H9 (cell line): ENCODE measurements at regions not wholly inside any gene's neighbourhood (a gene's known extent, or its start where the extent isn't known, plus 50 kb on each side); places are given as distances from the start of the nearest gene placed in this dataset.

Experiments used
- DNase-seq: peaks from one replicate; pipeline ENCODE4 v3.0.0-alpha.2; 2017
- H2AFZ ChIP-seq: one replicate; pipeline ENCODE4 v1.6.1; 2013; ENCODE audit warnings: mild to moderate bottlenecking, low read length, control low read depth, moderate library complexity
- H2AK5ac ChIP-seq: 2 replicates; pipeline ENCODE4 v1.6.1; 2013; ENCODE audit warnings: low read length, control low read depth, mixed read lengths; ENCODE audit not compliant: insufficient read length
- H2BK120ac ChIP-seq: one replicate; pipeline ENCODE4 v1.6.1; 2013; ENCODE audit warnings: low read depth, mild to moderate bottlenecking, low read length, control low read depth, inconsistent platforms; ENCODE audit not compliant: poor library complexity, severe bottlenecking
- H2BK12ac ChIP-seq: 2 replicates; pipeline ENCODE4 v1.6.1; 2013; ENCODE audit warnings: low read length, control low read depth, mixed read lengths, low read depth; ENCODE audit not compliant: insufficient read length
- H2BK15ac ChIP-seq: 2 replicates; pipeline ENCODE4 v1.6.1; 2013; ENCODE audit warnings: low read depth, low read length, control low read depth
- H2BK20ac ChIP-seq: one replicate; pipeline ENCODE4 v1.6.1; 2013; ENCODE audit warnings: low read depth, mild to moderate bottlenecking, low read length, control low read depth, inconsistent platforms; ENCODE audit not compliant: poor library complexity, severe bottlenecking
- H2BK5ac ChIP-seq: 2 replicates; pipeline ENCODE4 v1.6.1; 2013; ENCODE audit warnings: low read length, control low read depth, mixed read lengths; ENCODE audit not compliant: insufficient read length
- H3K14ac ChIP-seq: 2 replicates; pipeline ENCODE4 v1.6.1; 2013; ENCODE audit warnings: low read length, control low read depth; ENCODE audit not compliant: insufficient read depth
- H3K18ac ChIP-seq: 2 replicates; pipeline ENCODE4 v1.6.1; 2013; ENCODE audit warnings: low read depth, mild to moderate bottlenecking, mixed read lengths, low read length, control low read depth; ENCODE audit not compliant: insufficient read length
- H3K23ac ChIP-seq: 2 replicates; pipeline ENCODE4 v1.6.1; 2013; ENCODE audit warnings: low read length, control low read depth, mixed read lengths, low read depth; ENCODE audit not compliant: insufficient read length
- H3K23me2 ChIP-seq: 2 replicates; pipeline ENCODE4 v1.6.1; 2013; ENCODE audit warnings: low read depth, mild to moderate bottlenecking, mixed read lengths, low read length, control low read depth; ENCODE audit not compliant: insufficient read length, poor library complexity, severe bottlenecking
- H3K27ac ChIP-seq: 2 replicates; pipeline ENCODE4 v1.5.1; 2013; ENCODE audit warnings: low read length, control low read depth, mixed read lengths, low read depth; ENCODE audit not compliant: insufficient read length
- H3K27me3 ChIP-seq: 2 replicates; pipeline ENCODE4 v1.6.1; 2013; ENCODE audit warnings: low read length, control low read depth, inconsistent platforms; ENCODE audit not compliant: insufficient read depth
- H3K4ac ChIP-seq: 2 replicates; pipeline ENCODE4 v1.6.1; 2013; ENCODE audit warnings: low read depth, mild to moderate bottlenecking, control low read depth, inconsistent platforms, low read length, moderate library complexity
- H3K4me1 ChIP-seq: 2 replicates; pipeline ENCODE4 v1.6.1; 2013; ENCODE audit warnings: low read length, control low read depth, inconsistent platforms; ENCODE audit not compliant: insufficient read depth
- H3K4me2 ChIP-seq: 2 replicates; pipeline ENCODE4 v1.6.1; 2013; ENCODE audit warnings: low read length, control low read depth, mixed read lengths; ENCODE audit not compliant: insufficient read length, insufficient read depth
- H3K56ac ChIP-seq: 2 replicates; pipeline ENCODE4 v1.6.1; 2013; ENCODE audit warnings: low read depth, mild to moderate bottlenecking, mixed read lengths, low read length, control low read depth; ENCODE audit not compliant: insufficient read length
- H3K79me1 ChIP-seq: 2 replicates; pipeline ENCODE4 v1.6.1; 2013; ENCODE audit warnings: low read depth, mild to moderate bottlenecking, moderate library complexity, low read length, control low read depth, inconsistent platforms; ENCODE audit not compliant: insufficient read depth, poor library complexity, severe bottlenecking
- H3K79me2 ChIP-seq: 2 replicates; pipeline ENCODE4 v1.6.1; 2013; ENCODE audit warnings: low read length, control low read depth, inconsistent platforms; ENCODE audit not compliant: insufficient read depth
- H3K9ac ChIP-seq: 2 replicates; pipeline ENCODE4 v1.6.1; 2013; ENCODE audit warnings: low read length, control low read depth, mixed read lengths; ENCODE audit not compliant: insufficient read length; ENCODE audit errors: extremely low read depth
- H3K9me3 ChIP-seq: one replicate; pipeline ENCODE4 v1.6.1; 2013; ENCODE audit warnings: low read depth, low read length, inconsistent platforms; ENCODE audit not compliant: control insufficient read depth
- H3T11ph ChIP-seq: one replicate; pipeline ENCODE4 v1.6.1; 2013; ENCODE audit warnings: mild to moderate bottlenecking, low read length, control low read depth, inconsistent platforms
- H4K20me1 ChIP-seq: one replicate; pipeline ENCODE4 v1.6.1; 2013; ENCODE audit not compliant: control insufficient read depth, insufficient read length, insufficient read depth
- H4K5ac ChIP-seq: 2 replicates; pipeline ENCODE4 v1.6.1; 2013; ENCODE audit warnings: low read depth, mild to moderate bottlenecking, mixed read lengths, low read length, control low read depth; ENCODE audit not compliant: insufficient read length
- H4K8ac ChIP-seq: replicated peaks from 2 replicates; pipeline ENCODE4 v1.6.1; 2013; ENCODE audit warnings: low read length, control low read depth, mixed read lengths, low read depth; ENCODE audit not compliant: insufficient read length
- H4K91ac ChIP-seq: 2 replicates; pipeline ENCODE4 v1.6.1; 2013; ENCODE audit warnings: low read depth, mild to moderate bottlenecking, moderate library complexity, mixed read lengths, low read length, control low read depth; ENCODE audit not compliant: insufficient read length
- H3K27ac Mint-ChIP-seq, 3 experiments: 2 replicates in 2 of 3; 3 replicates in 1 of 3; pipeline ENCODE4 v1.8.0; 2020 to 2021; ENCODE audit warnings: mixed read lengths in 3 of 3, mild to moderate bottlenecking in 1 of 3, moderate library complexity in 1 of 3
- H3K27me3 Mint-ChIP-seq: 2 replicates; pipeline ENCODE4 v1.8.0; 2021; ENCODE audit warnings: low read depth, mild to moderate bottlenecking, moderate library complexity, mixed read lengths
- H3K36me3 Mint-ChIP-seq, 3 experiments: 2 replicates in 2 of 3; 3 replicates in 1 of 3; pipeline ENCODE4 v1.8.0; 2020 to 2021; ENCODE audit warnings: low read depth in 3 of 3, mixed read lengths in 3 of 3; ENCODE audit not compliant: insufficient read depth in 1 of 3
- H3K4me1 Mint-ChIP-seq, 2 experiments: 2 replicates each; pipeline ENCODE4 v1.8.0; 2020; ENCODE audit warnings: mixed read lengths in 2 of 2
- H3K4me3 Mint-ChIP-seq, 2 experiments: 2 replicates in 1 of 2; 3 replicates in 1 of 2; pipeline ENCODE4 v1.8.0; 2020 to 2021; ENCODE audit warnings: mild to moderate bottlenecking in 2 of 2, mixed read lengths in 2 of 2, moderate library complexity in 1 of 2
- H3K9me3 Mint-ChIP-seq, 2 experiments: 2 replicates in 1 of 2; 3 replicates in 1 of 2; pipeline ENCODE4 v1.8.0; 2020; ENCODE audit warnings: mild to moderate bottlenecking in 2 of 2, mixed read lengths in 2 of 2, moderate library complexity in 1 of 2
- CTCF ChIP-seq: fragments of 200-600 bp; sonication (generic); conservative IDR thresholded peaks from 3 replicates; pipeline ENCODE4 v1.8.0; 2021; ENCODE audit warnings: antibody characterized with exemption, mild to moderate bottlenecking
- WGBS: extraction: QIAGEN DNeasy Blood & Tissue Kit; methylation state at CpG from one replicate; pipeline ENCODE4 v1.1.7; 2013; ENCODE audit warnings: missing lambda C conversion rate, low lambda C conversion rate, mixed read lengths; ENCODE audit not compliant: insufficient read length; ENCODE audit errors: extremely low coverage; 5-methylcytosine and 5-hydroxymethylcytosine counted together

GRCh38 chr3:65174713-65175112, 486.9 kb upstream of the ADAMTS9 start:
- Mint-ChIP-seq H3K27me3 (no peaks in the 10 kb centered on the region; the same call in none of the 2 replicates), H3K4me3 (no peak overlapping the region), H3K27ac (no peak overlapping the region), H3K4me1 (peaks cover 5% of the 10 kb centered on the region in 2 experiments), H3K9me3 (no peaks in the 10 kb centered on the region), H3K36me3 (no peaks in the 10 kb centered on the region)
- no peak overlapping the region for H2AK5ac ChIP-seq
- H3K79me2 ChIP-seq: no peaks in the 10 kb centered on the region
- H3K23me2 ChIP-seq: no peaks in the 10 kb centered on the region
- no peak overlapping the region for H3K9ac ChIP-seq
- no peak overlapping the region for H2BK12ac ChIP-seq
- no peak overlapping the region for H4K5ac ChIP-seq
- no peak overlapping the region for H2BK5ac ChIP-seq
- no peak overlapping the region for H3K4me2 ChIP-seq
- H3K27me3 ChIP-seq: no peaks in the 10 kb centered on the region
- no peak overlapping the region for H3K18ac ChIP-seq
- H4K20me1 ChIP-seq: no peaks in the 10 kb centered on the region
- H4K8ac ChIP-seq: no peak overlapping the region
- H3K27ac ChIP-seq: no peak overlapping the region
- no peak overlapping the region for H3K4ac ChIP-seq
- H3T11ph ChIP-seq: no peak overlapping the region
- no peak overlapping the region for H2BK120ac ChIP-seq
- H2AFZ ChIP-seq: no peak overlapping the region
- no peak overlapping the region for H4K91ac ChIP-seq
- H2BK20ac ChIP-seq: no peak overlapping the region
- H3K14ac ChIP-seq: no peak overlapping the region
- no peak overlapping the region for H2BK15ac ChIP-seq
- no peaks in the 10 kb centered on the region for H3K79me1 ChIP-seq
- no peaks in the 10 kb centered on the region; the same call in 1 of the 2 replicates for H3K4me1 ChIP-seq
- no peak for TF ChIP-seq CTCF
- no peak overlapping the region for H3K23ac ChIP-seq
- WGBS: no CpG with 5 or more reads among the region's 2 CpGs
- no peak for DNase-seq
- no peaks in the 10 kb centered on the region for H3K9me3 ChIP-seq
- no peak overlapping the region for H3K56ac ChIP-seq
